ENCODE measurements at regions not wholly inside any gene's neighbourhood (a gene's known extent, or its start where the extent isn't known, plus 50 kb on each side); places are given as distances from the start of the nearest gene placed in this dataset.

DNA sequence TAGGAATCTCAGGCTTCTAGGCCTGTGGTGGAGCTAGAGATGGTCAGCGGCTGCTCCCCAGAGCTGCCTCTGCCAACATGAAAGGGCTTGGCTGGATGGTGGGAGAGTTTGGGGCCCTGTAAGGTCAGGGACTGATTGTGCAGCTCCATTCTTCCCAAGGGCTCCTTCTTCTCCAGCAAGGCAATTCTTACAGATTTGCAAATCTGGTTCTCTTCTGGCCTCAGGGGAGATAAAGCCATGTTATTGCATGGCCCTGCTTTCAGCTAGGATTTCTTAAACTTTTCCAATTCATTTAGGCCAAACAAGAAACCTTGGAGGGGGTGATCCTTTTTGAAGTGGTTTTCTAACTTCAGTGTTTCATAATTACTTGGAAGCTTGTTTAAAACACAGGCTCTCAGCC is 213.4 kb downstream of the PRDM2 start:
- Histone ChIP-seq H3K27ac (ENCODE audit: low read depth, low read length) (no peak overlapping the region), H4K20me1 (ENCODE audit: control insufficient read depth, insufficient read depth, low read depth, low read length) (no peaks in the 10 kb centered on the region; the same call in 1 of the 2 replicates), H3K4me2 (ENCODE audit: low read length) (no peak overlapping the region), H3K4me3 (ENCODE audit: low read length) (no peak overlapping the region), H3K9me3 (ENCODE audit: control insufficient read depth, insufficient read depth, low read length) (no peaks in the 10 kb centered on the region), H3K79me2 (ENCODE audit: control insufficient read depth, low read length) (no peaks in the 10 kb centered on the region), H3K36me3 (ENCODE audit: control insufficient read depth, low read length) (no peaks in the 10 kb centered on the region), H3F3A (ENCODE audit: control insufficient read depth, insufficient read depth) (no peaks in the 10 kb centered on the region), H3K4me1 (ENCODE audit: control insufficient read depth, low read length) (peaks cover 6% of the 10 kb centered on the region), H3K9me2 (replicated peaks; ENCODE audit: control insufficient read depth, low read length) (no peaks in the 10 kb centered on the region), H3K27me3 (ENCODE audit: control insufficient read depth, low read length) (peaks cover 6% of the 10 kb centered on the region; the same call in 1 of the 2 replicates)
- no peak for TF ChIP-seq EZH2phosphoT487 (IDR thresholded peaks at IDR 0.05; ENCODE audit: borderline replicate concordance, low read length)
- TF ChIP-seq, protein P1, sequence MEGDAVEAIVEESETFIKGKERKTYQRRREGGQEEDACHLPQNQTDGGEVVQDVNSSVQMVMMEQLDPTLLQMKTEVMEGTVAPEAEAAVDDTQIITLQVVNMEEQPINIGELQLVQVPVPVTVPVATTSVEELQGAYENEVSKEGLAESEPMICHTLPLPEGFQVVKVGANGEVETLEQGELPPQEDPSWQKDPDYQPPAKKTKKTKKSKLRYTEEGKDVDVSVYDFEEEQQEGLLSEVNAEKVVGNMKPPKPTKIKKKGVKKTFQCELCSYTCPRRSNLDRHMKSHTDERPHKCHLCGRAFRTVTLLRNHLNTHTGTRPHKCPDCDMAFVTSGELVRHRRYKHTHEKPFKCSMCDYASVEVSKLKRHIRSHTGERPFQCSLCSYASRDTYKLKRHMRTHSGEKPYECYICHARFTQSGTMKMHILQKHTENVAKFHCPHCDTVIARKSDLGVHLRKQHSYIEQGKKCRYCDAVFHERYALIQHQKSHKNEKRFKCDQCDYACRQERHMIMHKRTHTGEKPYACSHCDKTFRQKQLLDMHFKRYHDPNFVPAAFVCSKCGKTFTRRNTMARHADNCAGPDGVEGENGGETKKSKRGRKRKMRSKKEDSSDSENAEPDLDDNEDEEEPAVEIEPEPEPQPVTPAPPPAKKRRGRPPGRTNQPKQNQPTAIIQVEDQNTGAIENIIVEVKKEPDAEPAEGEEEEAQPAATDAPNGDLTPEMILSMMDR (IDR thresholded peaks at IDR 0.05; ENCODE audit: low read depth, low read length, poor library complexity, severe bottlenecking): no peak

DNA sequence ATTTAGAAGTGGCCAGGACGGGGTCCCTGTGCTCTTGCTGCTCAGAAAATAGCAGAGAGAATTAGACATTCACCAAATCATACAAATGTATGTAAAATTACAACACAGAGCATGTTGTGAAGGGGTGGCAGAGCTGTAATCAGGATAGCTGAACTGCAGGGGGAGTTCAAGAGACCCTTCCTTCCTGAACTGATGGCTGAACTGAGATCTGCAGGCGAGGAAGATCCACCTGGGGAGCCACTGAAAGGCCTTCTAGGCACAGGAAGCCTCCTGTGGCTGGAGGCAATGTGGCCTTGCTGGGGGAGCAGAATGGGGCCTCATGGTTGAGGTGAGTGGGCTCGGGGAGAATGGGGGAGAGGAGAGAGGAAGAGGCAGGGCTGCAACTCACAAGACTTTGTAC is 216.5 kb downstream of the PRDM2 start:
- no peaks in the 10 kb centered on the region; the same call in 1 of the 2 replicates for H4K20me1 ChIP-seq (ENCODE audit: control insufficient read depth, insufficient read depth, low read depth, low read length)
- no peaks in the 10 kb centered on the region for H3K9me3 ChIP-seq (ENCODE audit: control insufficient read depth, insufficient read depth, low read length)
- H3K4me1 ChIP-seq (ENCODE audit: control insufficient read depth, low read length): peaks cover 6% of the 10 kb centered on the region
- H3K9me2 ChIP-seq (replicated peaks; ENCODE audit: control insufficient read depth, low read length): no peaks in the 10 kb centered on the region
- no peak for TF ChIP-seq EZH2phosphoT487 (IDR thresholded peaks at IDR 0.05; ENCODE audit: borderline replicate concordance, low read length)
- TF ChIP-seq, protein P1 (IDR thresholded peaks at IDR 0.05; ENCODE audit: low read depth, low read length, poor library complexity, severe bottlenecking): no peak
- H3K4me3 ChIP-seq (ENCODE audit: low read length): no peak overlapping the region
- H3K27ac ChIP-seq (ENCODE audit: low read depth, low read length): no peak overlapping the region
- no peaks in the 10 kb centered on the region for H3K36me3 ChIP-seq (ENCODE audit: control insufficient read depth, low read length)
- no peaks in the 10 kb centered on the region for H3F3A ChIP-seq (ENCODE audit: control insufficient read depth, insufficient read depth)
- no peak overlapping the region for H3K4me2 ChIP-seq (ENCODE audit: low read length)
- no peaks in the 10 kb centered on the region for H3K79me2 ChIP-seq (ENCODE audit: control insufficient read depth, low read length)
- 0 out of 2 replicates have a peak, but pooled peaks cover 6% of the 10 kb centered on the region for H3K27me3 ChIP-seq (ENCODE audit: control insufficient read depth, low read length)

DNA sequence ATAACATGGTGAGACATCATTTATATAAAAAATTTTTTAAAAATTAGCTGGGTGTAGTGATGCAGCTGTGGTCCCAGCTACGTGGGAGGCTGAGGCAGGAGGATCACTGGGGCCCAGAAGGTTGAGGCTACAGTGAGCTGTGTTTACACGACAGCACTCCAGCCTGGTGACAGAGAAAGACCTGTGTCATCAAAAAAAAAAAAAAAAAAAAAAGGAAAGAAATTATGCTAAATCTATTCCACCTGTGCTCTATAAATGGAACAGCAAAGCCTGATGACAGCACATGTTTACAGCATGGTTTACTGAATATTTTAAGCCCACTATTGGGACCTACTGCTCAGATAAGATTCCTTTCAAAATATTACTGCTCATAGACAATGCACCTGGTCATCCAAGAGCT is 217.6 kb downstream of the PRDM2 start:
- Histone ChIP-seq H3K4me3 (ENCODE audit: low read length) (no peak overlapping the region), H3K9me2 (replicated peaks; ENCODE audit: control insufficient read depth, low read length) (no peaks in the 10 kb centered on the region), H3K4me1 (ENCODE audit: control insufficient read depth, low read length) (no peaks in the 10 kb centered on the region), H3K27ac (ENCODE audit: low read depth, low read length) (no peak overlapping the region), H3K36me3 (ENCODE audit: control insufficient read depth, low read length) (no peaks in the 10 kb centered on the region), H3K27me3 (ENCODE audit: control insufficient read depth, low read length) (0 out of 2 replicates have a peak, but pooled peaks cover 3% of the 10 kb centered on the region), H3K4me2 (ENCODE audit: low read length) (no peak overlapping the region), H4K20me1 (ENCODE audit: control insufficient read depth, insufficient read depth, low read depth, low read length) (no peaks in the 10 kb centered on the region; the same call in 1 of the 2 replicates), H3K79me2 (ENCODE audit: control insufficient read depth, low read length) (no peaks in the 10 kb centered on the region), H3F3A (ENCODE audit: control insufficient read depth, insufficient read depth) (no peaks in the 10 kb centered on the region), H3K9me3 (ENCODE audit: control insufficient read depth, insufficient read depth, low read length) (no peaks in the 10 kb centered on the region)
- TF ChIP-seq EZH2phosphoT487 (IDR thresholded peaks at IDR 0.05; ENCODE audit: borderline replicate concordance, low read length): no peak
- TF ChIP-seq, protein P1 (IDR thresholded peaks at IDR 0.05; ENCODE audit: low read depth, low read length, poor library complexity, severe bottlenecking): no peak

Data from DOHH2 (cell line).